Esophagus muscularis mucosa (tissue), 3 donors: ENCODE measurements at regions not wholly inside any gene's neighbourhood (a gene's known extent, or its start where the extent isn't known, plus 50 kb on each side); places are given as distances from the start of the nearest gene placed in this dataset.

Experiments
- CTCF ChIP-seq, 3 experiments: fragments of 200-600 bp in 2 of 3; fragments of 450-650 bp in 1 of 3; sonication (generic) in 2 of 3; IDR thresholded peaks; one replicate each; pipeline ENCODE4 v1.5.1; 2017 to 2019; ENCODE audit warnings: antibody characterized with exemption in 3 of 3, mild to moderate bottlenecking in 2 of 3, moderate library complexity in 1 of 3
- POLR2A ChIP-seq: fragments of 450-650 bp; IDR thresholded peaks from one replicate; pipeline ENCODE4 v1.6.1; 2017; ENCODE audit warnings: antibody characterized with exemption, moderate library complexity, mild to moderate bottlenecking, low read depth

DNA sequence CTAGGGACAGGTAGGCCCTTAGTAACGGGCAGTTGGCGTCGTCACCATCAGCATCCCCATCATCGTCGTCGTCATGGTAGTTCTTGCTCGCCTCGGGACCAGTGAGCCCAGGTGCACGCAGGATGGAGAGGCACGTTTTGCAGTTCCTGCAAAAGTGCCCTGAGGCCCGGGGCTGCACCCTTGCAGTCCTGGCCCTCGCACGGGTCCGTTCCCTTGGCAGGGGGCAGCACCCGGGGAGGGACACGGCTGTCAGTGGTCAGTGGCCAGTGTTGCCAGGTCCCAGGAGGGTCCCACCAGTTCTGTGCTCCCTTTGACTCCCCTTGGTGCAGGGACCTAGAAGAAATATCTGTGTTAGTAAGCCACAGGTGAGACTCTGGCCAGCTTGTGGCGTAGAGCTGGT is 243.9 kb upstream of the CIBAR2 start:
- TF ChIP-seq CTCF (IDR thresholded peaks at IDR 0.05) (no peak), POLR2A (no peak)
